ENCODE measurements at regions not wholly inside any gene's neighbourhood (a gene's known extent, or its start where the extent isn't known, plus 50 kb on each side); places are given as distances from the start of the nearest gene placed in this dataset.

- DNase-seq (ENCODE audit: extremely low read depth, low read depth), result no peak
- TF ChIP-seq CTCF (IDR thresholded peaks at IDR 0.05; ENCODE audit: low read depth, low read length, missing control alignments), result no peak
- H3K4me3 ChIP-seq (replicated peaks; ENCODE audit: low read depth, low read length), result no peak overlapping the region
Measured at GRCh38 chr2:234307322-234307961, 189.4 kb downstream of the ARL4C start.

GRCh38 chr2:234306426-234307173, 190.3 kb downstream of the ARL4C start:
- no peak overlapping the region for H3K4me3 ChIP-seq (replicated peaks; ENCODE audit: low read depth, low read length)
- no peak for DNase-seq (ENCODE audit: extremely low read depth, low read depth)
- no peak for TF ChIP-seq CTCF (IDR thresholded peaks at IDR 0.05; ENCODE audit: low read depth, low read length, missing control alignments)

GRCh38 chr2:234305846-234306245, 191.0 kb downstream of the ARL4C start:
- no peak for DNase-seq (ENCODE audit: extremely low read depth, low read depth)
- no peak for TF ChIP-seq CTCF (IDR thresholded peaks at IDR 0.05; ENCODE audit: low read depth, low read length, missing control alignments)
- no peak overlapping the region for H3K4me3 ChIP-seq (replicated peaks; ENCODE audit: low read depth, low read length)

- no peak for DNase-seq (ENCODE audit: extremely low read depth, low read depth)
- no peak overlapping the region for H3K4me3 ChIP-seq (replicated peaks; ENCODE audit: low read depth, low read length)
- no peak for TF ChIP-seq CTCF (IDR thresholded peaks at IDR 0.05; ENCODE audit: low read depth, low read length, missing control alignments)
Measured at GRCh38 chr2:234304950-234305349, 191.9 kb downstream of the ARL4C start.

GRCh38 chr2:234302664-234302991, 194.3 kb downstream of the ARL4C start:
- H3K4me3 ChIP-seq (replicated peaks; ENCODE audit: low read depth, low read length), result no peak overlapping the region
- no peak for DNase-seq (ENCODE audit: extremely low read depth, low read depth)
- TF ChIP-seq CTCF (IDR thresholded peaks at IDR 0.05; ENCODE audit: low read depth, low read length, missing control alignments), result no peak

GRCh38 chr2:234300932-234301823, 195.7 kb downstream of the ARL4C start:
- DNase-seq (ENCODE audit: extremely low read depth, low read depth), result no peak

More at GRCh38 chr2:234300932-234301823, 195.7 kb downstream of the ARL4C start:
- TF ChIP-seq CTCF (IDR thresholded peaks at IDR 0.05; ENCODE audit: low read depth, low read length, missing control alignments), result no peak
- H3K4me3 ChIP-seq (replicated peaks; ENCODE audit: low read depth, low read length), result no peak overlapping the region

All from HFF-Myc (cell line).